BJ (cell line): ENCODE measurements at regions not wholly inside any gene's neighbourhood (a gene's known extent, or its start where the extent isn't known, plus 50 kb on each side); places are given as distances from the start of the nearest gene placed in this dataset.

Source experiments
- CTCF ChIA-PET: fragments of 350-600 bp; formaldehyde crosslinking; extraction: SDS; loops from one replicate; lab custom pipeline; 2021; ENCODE audit warnings: antibody characterized with exemption, inconsistent platforms; lab: Yijun Ruan, JAX
- POLR2A ChIA-PET: fragments of 300-600 bp; sonication (Branson Sonifier 250); formaldehyde crosslinking; extraction: SDS; loops from one replicate; lab custom pipeline; 2021; ENCODE audit warnings: antibody characterized with exemption; lab: Charles Lee
- DNase-seq: peaks from one replicate; pipeline ENCODE4 v3.0.0-alpha.2; 2011; ENCODE audit warnings: low read depth
- H3K27me3 ChIP-seq: 2 replicates; pipeline ENCODE4 v1.6.0; 2011; ENCODE audit warnings: low read length; ENCODE audit not compliant: control insufficient read depth, insufficient read depth
- H3K36me3 ChIP-seq: 2 replicates; pipeline ENCODE4 v1.5.1; 2011; ENCODE audit warnings: low read length; ENCODE audit not compliant: control insufficient read depth, insufficient read depth
- H3K4me3 ChIP-seq: 2 replicates; pipeline ENCODE4 v1.5.1; 2011; ENCODE audit warnings: low read depth, mild to moderate bottlenecking, control low read depth, low read length
- TF ChIP-seq, protein P1 (sequence below): IDR thresholded peaks from 2 replicates; pipeline ENCODE4 v1.5.1; 2011; ENCODE audit warnings: low read depth, mild to moderate bottlenecking, control low read depth, inconsistent platforms, low read length, moderate library complexity; ENCODE audit not compliant: insufficient read depth

DNA sequence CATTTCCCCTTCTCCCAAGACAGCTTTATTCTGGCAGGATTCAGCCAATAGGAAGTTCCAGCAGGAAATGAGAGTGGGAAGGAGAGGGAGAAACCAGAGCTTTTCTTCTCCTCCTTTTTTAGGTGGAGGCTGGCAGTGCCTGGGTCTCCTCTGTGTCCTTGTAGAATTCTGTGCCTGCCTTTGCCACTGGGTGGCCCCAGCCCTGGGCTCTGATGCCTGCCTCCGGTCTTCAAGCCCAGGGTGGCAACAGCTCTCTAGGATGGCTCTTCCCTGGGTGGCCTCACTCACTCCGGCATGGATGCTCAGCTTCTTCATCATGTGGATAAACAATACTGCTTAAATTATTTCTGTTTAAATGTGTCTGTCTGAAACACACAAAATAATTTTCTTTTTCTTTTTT, 694.8 kb downstream of the SEMA5A start:
- TF ChIP-seq, protein P1, sequence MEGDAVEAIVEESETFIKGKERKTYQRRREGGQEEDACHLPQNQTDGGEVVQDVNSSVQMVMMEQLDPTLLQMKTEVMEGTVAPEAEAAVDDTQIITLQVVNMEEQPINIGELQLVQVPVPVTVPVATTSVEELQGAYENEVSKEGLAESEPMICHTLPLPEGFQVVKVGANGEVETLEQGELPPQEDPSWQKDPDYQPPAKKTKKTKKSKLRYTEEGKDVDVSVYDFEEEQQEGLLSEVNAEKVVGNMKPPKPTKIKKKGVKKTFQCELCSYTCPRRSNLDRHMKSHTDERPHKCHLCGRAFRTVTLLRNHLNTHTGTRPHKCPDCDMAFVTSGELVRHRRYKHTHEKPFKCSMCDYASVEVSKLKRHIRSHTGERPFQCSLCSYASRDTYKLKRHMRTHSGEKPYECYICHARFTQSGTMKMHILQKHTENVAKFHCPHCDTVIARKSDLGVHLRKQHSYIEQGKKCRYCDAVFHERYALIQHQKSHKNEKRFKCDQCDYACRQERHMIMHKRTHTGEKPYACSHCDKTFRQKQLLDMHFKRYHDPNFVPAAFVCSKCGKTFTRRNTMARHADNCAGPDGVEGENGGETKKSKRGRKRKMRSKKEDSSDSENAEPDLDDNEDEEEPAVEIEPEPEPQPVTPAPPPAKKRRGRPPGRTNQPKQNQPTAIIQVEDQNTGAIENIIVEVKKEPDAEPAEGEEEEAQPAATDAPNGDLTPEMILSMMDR, result no peak
- Histone ChIP-seq H3K4me3 (no peak overlapping the region), H3K27me3 (no peaks in the 10 kb centered on the region), H3K36me3 (no peaks in the 10 kb centered on the region)
- no peak for DNase-seq
- CTCF ChIA-PET, result interaction anchor here (1.6 kb wide), 1 partner anchor 8 kb away, joined by 4 read pairs; no protein-coding TSS in a partner anchor
- POLR2A ChIA-PET, result interaction anchor here (0.6 kb wide), 1 partner anchor 626 kb away, joined by 3 read pairs; no protein-coding TSS in a partner anchor

DNA sequence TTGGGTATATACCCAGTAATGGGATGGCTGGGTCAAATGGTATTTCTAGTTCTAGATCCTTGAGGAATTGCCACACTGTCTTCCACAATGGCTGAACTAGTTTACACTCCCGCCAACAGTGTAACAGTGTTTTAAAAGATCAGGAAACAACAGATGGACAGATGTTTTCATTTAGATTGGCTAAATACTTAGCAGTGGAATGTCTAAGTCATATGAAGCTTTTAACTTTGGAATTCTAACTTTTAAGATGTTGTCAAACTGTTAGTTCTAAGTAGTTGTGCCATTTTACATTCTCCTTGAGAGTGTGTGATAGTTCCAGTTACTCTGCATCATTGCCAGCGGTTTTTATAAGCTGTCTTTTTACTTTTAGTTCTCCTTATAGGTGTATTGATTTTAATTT, 688.8 kb downstream of the SEMA5A start:
- CTCF ChIA-PET, result interaction anchor here (1.0 kb wide), 1 partner anchor 13 kb away, joined by 3 read pairs; no protein-coding TSS in a partner anchor
- POLR2A ChIA-PET, result no interaction called here
- TF ChIP-seq, protein P1, result no peak
- Histone ChIP-seq H3K27me3 (no peaks in the 10 kb centered on the region), H3K4me3 (no peak overlapping the region), H3K36me3 (no peaks in the 10 kb centered on the region)
- DNase-seq, result peak; percentile 76

GRCh38 chr5:8861764-8862163, 684.1 kb downstream of the SEMA5A start:
- H3K27me3 ChIP-seq, result no peaks in the 10 kb centered on the region; the same call in 1 of the 2 replicates
- CTCF ChIA-PET, result no interaction called here
- H3K36me3 ChIP-seq, result no peaks in the 10 kb centered on the region
- DNase-seq, result no peak
- TF ChIP-seq, protein P1, result no peak
- POLR2A ChIA-PET, result no interaction called here
- no peak overlapping the region for H3K4me3 ChIP-seq

GRCh38 chr5:8864053-8864452, 681.8 kb downstream of the SEMA5A start:
- TF ChIP-seq, protein P1, result peak; percentile 60
- no peak overlapping the region for H3K4me3 ChIP-seq
- H3K36me3 ChIP-seq, result no peaks in the 10 kb centered on the region
- H3K27me3 ChIP-seq, result no peaks in the 10 kb centered on the region; the same call in 1 of the 2 replicates
- ChIA-PET CTCF (interaction anchor here (1.0 kb wide), 1 partner anchor 107 kb away, joined by 4 read pairs; no protein-coding TSS in a partner anchor), POLR2A (no interaction called here)
- DNase-seq, result no peak

DNA sequence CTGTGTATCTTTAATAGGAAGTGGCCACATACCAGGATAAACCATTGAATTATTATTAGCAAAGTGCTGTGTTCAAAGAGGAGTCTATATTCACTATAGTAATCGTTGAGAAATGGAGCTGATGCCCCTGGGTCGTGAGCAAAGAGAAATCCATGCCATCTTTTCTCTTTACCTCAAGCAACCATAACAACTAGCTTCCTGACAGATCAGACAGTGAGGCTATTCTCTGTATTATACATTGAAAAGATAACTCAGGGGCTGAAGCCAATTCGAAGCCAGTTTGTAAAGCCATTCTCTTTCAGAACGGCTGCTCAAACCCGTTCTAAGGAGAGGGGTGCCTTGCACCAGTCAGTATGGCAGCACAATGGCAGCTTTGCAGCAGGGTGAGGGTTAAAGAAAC, 680.6 kb downstream of the SEMA5A start:
- TF ChIP-seq, protein P1, result no peak
- ChIA-PET POLR2A (no interaction called here), CTCF (interaction anchor here (0.5 to 1.2 kb wide), 2 partner anchors 9 to 42 kb away, joined by 3 to 4 read pairs; no protein-coding TSS in a partner anchor)
- no peak overlapping the region for H3K4me3 ChIP-seq
- no peaks in the 10 kb centered on the region for H3K36me3 ChIP-seq
- no peaks in the 10 kb centered on the region; the same call in 1 of the 2 replicates for H3K27me3 ChIP-seq
- DNase-seq, result no peak
